GM21447 (cell line): ENCODE measurements at regions not wholly inside any gene's neighbourhood (a gene's known extent, or its start where the extent isn't known, plus 50 kb on each side); places are given as distances from the start of the nearest gene placed in this dataset.
"Not testable (repeated sequence)": the region's sequence is repeated elsewhere in the genome, so short reads cannot be mapped to it uniquely, and the experiment has no call there.

ENCODE experiments used
- ATAC-seq: cut with Tn5 transposase; IDR thresholded peaks from one replicate; pipeline ENCODE4 v1.9.1; 2021; ENCODE audit not compliant: unreplicated experiment

GRCh38 chr12:102299731-102300130, 102.1 kb upstream of the PMCH start:
- no peak for ATAC-seq

- ATAC-seq = no peak
Observed at GRCh38 chr12:102298022-102298421, 100.4 kb upstream of the PMCH start.

GRCh38 chr12:102297412-102297811, 99.8 kb upstream of the PMCH start:
- no peak for ATAC-seq

- no peak for ATAC-seq
Observed at GRCh38 chr12:102294568-102294967, 96.9 kb upstream of the PMCH start.

GRCh38 chr12:102291498-102292440, 94.1 kb upstream of the PMCH start:
- ATAC-seq = not testable (repeated sequence)

- not testable (repeated sequence) for ATAC-seq
Observed at GRCh38 chr12:102289702-102290101, 92.1 kb upstream of the PMCH start.

- ATAC-seq = no peak
Observed at GRCh38 chr12:102281231-102281630, 83.6 kb upstream of the PMCH start.

- ATAC-seq = not testable (repeated sequence)
Observed at GRCh38 chr12:102255687-102256086, 58.1 kb upstream of the PMCH start.

GRCh38 chr12:102251005-102251404, 53.4 kb upstream of the PMCH start:
- ATAC-seq = not testable (repeated sequence)

- ATAC-seq = no peak
Observed at GRCh38 chr12:102249079-102249841, 51.6 kb upstream of the PMCH start.
